Stimulated activated CD8-positive, alpha-beta memory T cell treated with anti-CD3 and anti-CD28 coated beads, Interleukin-4, amount 100 ng/mL, for 24 hours (primary cell): ENCODE measurements at regions not wholly inside any gene's neighbourhood (a gene's known extent, or its start where the extent isn't known, plus 50 kb on each side); places are given as distances from the start of the nearest gene placed in this dataset.
"Not testable (repeated sequence)": the region's sequence is repeated elsewhere in the genome, so short reads cannot be mapped to it uniquely, and the experiment has no call there.

Source experiments
- DNase-seq: peaks from one replicate; pipeline ENCODE4 v3.0.0-alpha.2; 2020; ENCODE audit warnings: low read depth

GRCh38 chr15:84094720-84095119 is 140.9 kb upstream of the GOLGA6L4 start:
- DNase-seq: not testable (repeated sequence)

GRCh38 chr15:84097053-84097452 is 138.5 kb upstream of the GOLGA6L4 start:
- DNase-seq: not testable (repeated sequence)

GRCh38 chr15:84098604-84099003 is 137.0 kb upstream of the GOLGA6L4 start:
- no peak for DNase-seq

DNA sequence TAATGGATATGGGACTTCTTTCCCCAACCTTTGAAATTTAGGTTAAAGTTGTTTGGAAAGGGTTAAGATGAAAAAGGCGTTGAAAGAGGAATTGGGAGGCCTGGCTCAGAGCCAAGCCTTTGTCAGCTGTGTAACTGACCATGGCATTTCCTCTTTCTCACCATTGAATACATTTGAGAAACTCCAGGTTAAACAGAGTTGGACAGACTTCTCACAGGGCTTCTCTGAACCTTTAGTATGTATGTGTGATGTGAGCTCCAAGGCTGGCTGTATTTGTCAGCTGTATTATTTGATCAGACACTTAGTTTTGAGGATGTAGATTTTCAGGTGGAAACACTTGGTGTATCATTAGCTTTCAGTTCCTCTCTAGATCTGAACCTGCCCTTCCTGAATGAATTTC is 136.4 kb upstream of the GOLGA6L4 start:
- no peak for DNase-seq

DNA sequence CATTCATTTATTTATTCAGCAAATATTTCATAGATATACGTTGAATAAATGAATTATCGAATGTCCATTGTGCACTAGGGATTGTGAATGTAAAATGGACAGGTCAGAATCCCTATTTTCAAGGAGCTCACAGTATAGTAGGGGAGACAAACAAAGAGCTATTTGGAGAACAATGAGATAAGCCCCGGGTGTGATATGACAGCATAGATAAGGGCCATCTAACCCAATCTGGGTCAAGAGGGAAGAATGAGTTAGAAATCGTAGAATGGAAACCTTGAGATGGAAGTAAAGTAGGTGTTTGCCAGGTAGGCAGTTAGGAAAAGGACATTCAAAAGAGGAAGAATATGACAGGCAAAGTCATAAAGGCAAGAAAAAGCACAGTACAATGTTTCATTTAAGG is 132.2 kb upstream of the GOLGA6L4 start:
- no peak for DNase-seq

GRCh38 chr15:84104853-84105252 is 130.7 kb upstream of the GOLGA6L4 start:
- no peak for DNase-seq

DNA sequence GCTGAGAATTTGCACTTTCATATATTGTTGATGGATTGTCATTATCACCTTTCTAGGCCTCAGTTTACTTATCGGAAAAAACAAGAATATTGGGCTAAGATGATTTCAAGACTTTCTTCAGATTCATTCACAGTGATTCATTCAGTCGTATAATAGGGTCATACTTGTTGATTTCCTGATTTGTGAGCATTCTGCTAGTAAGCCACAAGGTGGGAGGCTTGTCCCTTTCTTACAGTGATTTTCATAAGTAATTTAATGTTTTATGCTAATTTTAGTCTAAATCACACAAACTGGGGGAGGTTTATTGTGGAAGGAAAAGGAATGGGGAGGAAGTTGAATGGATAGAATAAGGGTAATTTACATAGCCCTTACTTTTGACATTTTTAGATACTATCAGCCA is 126.8 kb upstream of the GOLGA6L4 start:
- DNase-seq: no peak

- no peak for DNase-seq
Measured at GRCh38 chr15:84111575-84111974, 124.0 kb upstream of the GOLGA6L4 start.

GRCh38 chr15:84112025-84112424 is 123.5 kb upstream of the GOLGA6L4 start:
- DNase-seq: no peak

- DNase-seq: no peak
Measured at GRCh38 chr15:84113919-84114318, 121.7 kb upstream of the GOLGA6L4 start.

DNA sequence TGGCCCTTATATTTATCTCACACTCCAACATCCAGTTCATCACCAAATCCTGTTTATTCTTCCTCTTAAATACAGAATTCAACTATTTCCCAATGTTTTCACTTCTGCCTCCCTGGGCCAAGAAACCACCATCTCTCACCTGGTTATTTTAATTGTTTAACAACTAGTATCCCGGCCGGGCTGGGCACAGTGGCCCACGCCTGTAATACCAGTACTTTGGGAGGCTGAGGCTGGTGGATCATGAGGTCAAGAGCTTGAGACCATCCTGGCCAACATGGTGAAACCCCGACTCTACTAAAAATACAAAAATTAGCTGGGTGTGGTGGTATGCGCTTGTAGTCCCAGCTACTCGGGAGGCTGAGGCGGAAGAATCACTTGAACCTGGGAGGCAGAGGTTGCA is 120.9 kb upstream of the GOLGA6L4 start:
- not testable (repeated sequence) for DNase-seq

- not testable (repeated sequence) for DNase-seq
Measured at GRCh38 chr15:84119351-84119750, 116.2 kb upstream of the GOLGA6L4 start.

GRCh38 chr15:84120903-84121302 is 114.7 kb upstream of the GOLGA6L4 start:
- not testable (repeated sequence) for DNase-seq

- DNase-seq: not testable (repeated sequence)
Measured at GRCh38 chr15:84128706-84129105, 106.9 kb upstream of the GOLGA6L4 start.

DNA sequence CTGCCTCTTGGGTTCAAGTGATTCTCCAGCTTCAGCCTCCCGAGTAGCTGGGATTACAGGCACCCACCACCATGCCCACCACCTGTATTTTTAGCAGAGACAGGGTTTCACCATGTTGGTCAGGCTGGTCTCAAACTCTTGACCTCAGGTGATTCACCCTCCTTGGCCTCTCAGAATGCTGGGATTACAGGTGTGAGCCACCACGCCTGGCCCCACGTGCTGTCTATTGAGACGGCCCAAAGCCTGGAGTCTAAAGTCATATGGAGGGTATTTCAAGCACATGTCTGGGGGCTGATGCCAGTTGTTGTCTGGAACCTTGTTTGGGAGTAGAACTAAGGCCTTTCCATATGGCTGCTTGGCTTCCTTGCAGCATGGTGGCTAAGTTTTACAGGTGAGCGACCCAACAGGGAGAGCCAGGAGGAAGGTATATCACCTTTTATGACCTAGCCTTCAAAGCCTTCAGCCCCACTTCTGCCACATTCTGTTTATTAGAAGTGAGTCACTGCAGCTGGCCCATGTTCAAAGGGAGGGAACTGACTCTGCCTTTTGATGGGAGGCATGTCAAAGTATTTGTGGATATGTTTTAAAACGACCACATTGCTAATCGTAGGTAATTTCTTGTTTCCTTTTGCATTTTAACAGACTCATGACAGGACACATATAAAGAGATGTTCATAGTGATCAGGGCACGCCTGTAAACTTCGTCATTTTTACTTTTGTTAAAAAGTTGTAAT is 105.3 kb upstream of the GOLGA6L4 start:
- DNase-seq: not testable (repeated sequence)

DNA sequence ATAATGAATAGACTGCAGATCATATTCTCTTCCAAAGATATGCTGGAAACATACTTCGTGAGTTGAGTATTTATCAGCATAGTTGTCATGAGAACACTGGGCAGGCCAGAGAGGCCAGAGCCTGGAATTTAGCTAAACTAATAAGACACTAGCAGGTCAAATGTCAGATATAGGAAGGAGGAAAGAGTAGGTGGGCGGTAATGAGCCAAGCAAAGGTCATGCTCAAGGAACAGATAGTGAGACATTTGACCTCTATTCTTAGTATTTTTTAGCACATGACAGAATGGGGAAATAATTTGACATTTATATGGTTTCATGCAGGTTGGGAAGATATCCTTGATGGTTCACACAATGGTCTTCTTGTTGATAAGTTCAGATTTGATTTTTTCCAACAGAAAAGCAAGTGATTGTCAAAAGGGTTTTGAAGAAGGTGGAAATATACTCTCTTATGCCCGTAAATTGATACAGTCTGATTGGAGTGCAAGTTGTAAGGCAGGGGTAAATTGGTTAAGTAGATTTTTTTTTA is 99.6 kb upstream of the GOLGA6L4 start:
- not testable (repeated sequence) for DNase-seq

GRCh38 chr15:84142888-84143337 is 92.7 kb upstream of the GOLGA6L4 start:
- peak; percentile 51 for DNase-seq

- DNase-seq: no peak
Measured at GRCh38 chr15:84143753-84144314, 91.7 kb upstream of the GOLGA6L4 start.

DNA sequence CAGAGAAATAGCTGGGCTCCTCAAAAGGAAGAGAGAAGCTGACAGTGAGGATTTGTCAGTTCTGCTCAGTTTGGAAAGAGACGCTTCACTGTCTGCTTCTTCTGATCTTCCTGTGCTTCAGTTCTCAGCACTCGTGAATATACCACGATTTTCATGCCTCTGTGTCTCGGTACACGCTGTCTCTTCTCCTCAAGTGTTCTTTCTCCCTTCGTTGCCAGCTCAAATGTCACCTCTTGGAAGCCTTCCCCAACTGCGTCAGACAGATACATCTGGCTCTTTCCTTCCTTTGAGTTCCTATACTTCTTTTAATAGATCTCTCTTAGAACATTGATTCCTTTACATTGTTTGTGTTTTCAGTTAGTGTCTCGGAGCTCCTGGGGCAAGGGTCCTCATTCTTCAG is 90.6 kb upstream of the GOLGA6L4 start:
- not testable (repeated sequence) for DNase-seq

DNA sequence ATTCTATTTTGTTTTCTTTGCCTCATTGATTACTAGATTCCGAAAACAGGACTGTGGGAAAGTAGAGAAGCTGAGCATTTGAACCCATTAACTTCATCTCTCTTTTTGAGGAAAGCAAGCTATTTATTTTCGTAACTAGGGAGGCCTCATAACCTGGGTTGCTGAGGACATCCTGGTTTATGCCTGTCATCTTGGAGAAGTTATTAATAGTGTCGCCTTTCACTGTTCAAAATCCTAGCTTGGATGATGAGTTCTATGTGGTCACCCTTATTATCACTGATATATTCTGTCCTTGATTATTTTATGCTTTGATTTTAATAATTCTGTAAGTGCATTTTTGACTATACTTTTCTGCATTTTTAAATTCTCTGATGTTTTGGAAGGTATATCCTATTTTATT is 89.3 kb upstream of the GOLGA6L4 start:
- DNase-seq: not testable (repeated sequence)

GRCh38 chr15:84147307-84147706 is 88.3 kb upstream of the GOLGA6L4 start:
- DNase-seq: not testable (repeated sequence)

DNA sequence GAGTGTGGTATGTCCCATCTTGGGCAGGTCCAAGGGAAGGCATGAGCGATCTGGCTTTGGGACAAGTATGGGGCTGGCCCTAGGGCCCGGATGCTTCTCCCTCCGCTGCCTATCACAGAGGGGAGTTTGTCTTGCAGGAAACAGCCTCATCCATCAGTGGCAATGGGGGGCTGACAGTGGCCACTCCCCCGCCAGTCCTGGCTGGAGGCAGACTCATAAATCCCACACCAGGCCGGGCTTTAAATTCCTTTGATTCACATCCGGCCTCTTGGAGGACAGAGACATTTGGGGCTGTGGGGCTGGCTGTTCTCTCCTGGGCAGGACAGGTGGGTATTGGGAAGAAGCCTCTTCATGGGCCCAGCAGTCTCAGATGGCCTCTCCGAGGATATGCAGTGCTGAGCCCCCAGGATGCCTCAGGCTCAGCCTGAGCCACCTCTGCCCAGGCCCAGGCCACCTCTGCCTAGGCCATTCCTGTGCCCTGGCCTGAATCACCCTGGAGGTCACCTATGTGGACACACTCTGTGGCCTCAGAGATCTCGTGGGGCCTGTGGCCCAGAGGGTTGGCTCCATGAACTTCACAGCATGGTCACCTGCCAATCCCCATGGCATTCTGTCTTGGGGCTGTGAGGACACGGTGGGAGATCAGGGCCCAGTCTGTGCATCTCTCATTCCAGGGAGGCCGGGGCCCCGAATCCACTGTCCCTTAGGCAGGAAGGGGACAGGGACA is 84.2 kb upstream of the GOLGA6L4 start:
- DNase-seq: no peak
